BJ (cell line): ENCODE measurements at regions not wholly inside any gene's neighbourhood (a gene's known extent, or its start where the extent isn't known, plus 50 kb on each side); places are given as distances from the start of the nearest gene placed in this dataset.

Experiments used
- CTCF ChIA-PET: fragments of 350-600 bp; formaldehyde crosslinking; extraction: SDS; loops from one replicate; lab custom pipeline; 2021; ENCODE audit warnings: antibody characterized with exemption, inconsistent platforms; lab: Yijun Ruan, JAX
- POLR2A ChIA-PET: fragments of 300-600 bp; sonication (Branson Sonifier 250); formaldehyde crosslinking; extraction: SDS; loops from one replicate; lab custom pipeline; 2021; ENCODE audit warnings: antibody characterized with exemption; lab: Charles Lee
- DNase-seq: peaks from one replicate; pipeline ENCODE4 v3.0.0-alpha.2; 2011; ENCODE audit warnings: low read depth
- H3K27me3 ChIP-seq: 2 replicates; pipeline ENCODE4 v1.6.0; 2011; ENCODE audit warnings: low read length; ENCODE audit not compliant: control insufficient read depth, insufficient read depth
- H3K36me3 ChIP-seq: 2 replicates; pipeline ENCODE4 v1.5.1; 2011; ENCODE audit warnings: low read length; ENCODE audit not compliant: control insufficient read depth, insufficient read depth
- H3K4me3 ChIP-seq: 2 replicates; pipeline ENCODE4 v1.5.1; 2011; ENCODE audit warnings: low read depth, mild to moderate bottlenecking, control low read depth, low read length
- TF ChIP-seq, protein P1 (sequence below): IDR thresholded peaks from 2 replicates; pipeline ENCODE4 v1.5.1; 2011; ENCODE audit warnings: low read depth, mild to moderate bottlenecking, control low read depth, inconsistent platforms, low read length, moderate library complexity; ENCODE audit not compliant: insufficient read depth

DNA sequence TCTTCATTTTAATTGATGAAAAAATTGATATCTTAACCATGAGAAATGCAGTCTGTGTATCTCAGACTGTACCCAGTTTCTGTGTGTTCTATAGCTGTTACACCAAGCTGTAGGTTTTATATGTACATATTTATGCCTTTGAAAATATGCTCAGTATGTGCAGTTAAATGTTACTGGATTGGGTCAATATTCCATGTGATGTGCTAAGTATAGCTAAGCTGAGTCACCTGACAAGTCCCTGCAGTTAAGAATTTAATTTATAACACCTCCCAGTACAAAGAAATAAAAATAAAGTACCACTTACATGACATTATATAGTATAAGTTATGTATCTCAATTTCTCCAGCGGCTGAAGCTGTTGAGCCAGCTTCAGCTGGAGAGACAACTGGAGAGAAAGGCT, 984.0 kb downstream of the GALC start:
- H3K27me3 ChIP-seq = no peaks in the 10 kb centered on the region
- H3K36me3 ChIP-seq = no peaks in the 10 kb centered on the region
- TF ChIP-seq, protein P1, sequence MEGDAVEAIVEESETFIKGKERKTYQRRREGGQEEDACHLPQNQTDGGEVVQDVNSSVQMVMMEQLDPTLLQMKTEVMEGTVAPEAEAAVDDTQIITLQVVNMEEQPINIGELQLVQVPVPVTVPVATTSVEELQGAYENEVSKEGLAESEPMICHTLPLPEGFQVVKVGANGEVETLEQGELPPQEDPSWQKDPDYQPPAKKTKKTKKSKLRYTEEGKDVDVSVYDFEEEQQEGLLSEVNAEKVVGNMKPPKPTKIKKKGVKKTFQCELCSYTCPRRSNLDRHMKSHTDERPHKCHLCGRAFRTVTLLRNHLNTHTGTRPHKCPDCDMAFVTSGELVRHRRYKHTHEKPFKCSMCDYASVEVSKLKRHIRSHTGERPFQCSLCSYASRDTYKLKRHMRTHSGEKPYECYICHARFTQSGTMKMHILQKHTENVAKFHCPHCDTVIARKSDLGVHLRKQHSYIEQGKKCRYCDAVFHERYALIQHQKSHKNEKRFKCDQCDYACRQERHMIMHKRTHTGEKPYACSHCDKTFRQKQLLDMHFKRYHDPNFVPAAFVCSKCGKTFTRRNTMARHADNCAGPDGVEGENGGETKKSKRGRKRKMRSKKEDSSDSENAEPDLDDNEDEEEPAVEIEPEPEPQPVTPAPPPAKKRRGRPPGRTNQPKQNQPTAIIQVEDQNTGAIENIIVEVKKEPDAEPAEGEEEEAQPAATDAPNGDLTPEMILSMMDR = no peak
- ChIA-PET POLR2A (no interaction called here), CTCF (no interaction called here)
- H3K4me3 ChIP-seq = no peak overlapping the region
- DNase-seq = no peak

GRCh38 chr14:87005280-87005679, 987.7 kb downstream of the GALC start:
- DNase-seq = no peak
- Histone ChIP-seq H3K4me3 (no peak overlapping the region), H3K27me3 (no peaks in the 10 kb centered on the region), H3K36me3 (no peaks in the 10 kb centered on the region)
- ChIA-PET CTCF (no interaction called here), POLR2A (no interaction called here)
- TF ChIP-seq, protein P1 = no peak

- H3K27me3 ChIP-seq = no peaks in the 10 kb centered on the region
- ChIA-PET CTCF (interaction anchor here (1.4 to 1.9 kb wide), 2 partner anchors 9 to 48 kb away, joined by 3 to 5 read pairs; no protein-coding TSS in a partner anchor), POLR2A (no interaction called here)
- H3K36me3 ChIP-seq = no peaks in the 10 kb centered on the region
- TF ChIP-seq, protein P1 = peak; percentile 34
- no peak for DNase-seq
- H3K4me3 ChIP-seq = no peak overlapping the region
Observed at GRCh38 chr14:87002776-87003175, 990.2 kb downstream of the GALC start.

DNA sequence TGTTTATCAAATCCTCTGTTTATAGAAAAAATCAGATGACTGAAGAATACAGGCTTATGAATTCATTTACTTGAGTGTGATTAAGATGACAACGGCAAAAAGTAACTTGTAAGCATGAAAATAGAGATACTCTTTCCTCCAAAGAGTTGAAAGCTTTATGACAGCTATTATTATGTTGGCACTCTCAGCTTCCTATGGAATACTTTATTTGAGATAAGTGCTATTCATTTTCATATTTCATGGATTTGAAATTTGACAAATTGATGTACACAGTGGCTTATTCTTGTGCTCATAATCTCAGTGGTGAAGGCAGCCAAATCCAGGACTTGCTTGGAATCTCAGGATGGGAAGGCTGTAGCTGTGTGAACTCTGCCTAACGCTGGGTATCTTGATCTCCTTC, 991.6 kb downstream of the GALC start:
- ChIA-PET CTCF (interaction anchor here (0.6 to 1.5 kb wide), 4 partner anchors 18 to 211 kb away, joined by 3 to 6 read pairs (median 4); no protein-coding TSS in a partner anchor), POLR2A (no interaction called here)
- DNase-seq = no peak
- no peak overlapping the region for H3K4me3 ChIP-seq
- TF ChIP-seq, protein P1 = no peak
- no peaks in the 10 kb centered on the region for H3K36me3 ChIP-seq
- H3K27me3 ChIP-seq = no peaks in the 10 kb centered on the region

DNA sequence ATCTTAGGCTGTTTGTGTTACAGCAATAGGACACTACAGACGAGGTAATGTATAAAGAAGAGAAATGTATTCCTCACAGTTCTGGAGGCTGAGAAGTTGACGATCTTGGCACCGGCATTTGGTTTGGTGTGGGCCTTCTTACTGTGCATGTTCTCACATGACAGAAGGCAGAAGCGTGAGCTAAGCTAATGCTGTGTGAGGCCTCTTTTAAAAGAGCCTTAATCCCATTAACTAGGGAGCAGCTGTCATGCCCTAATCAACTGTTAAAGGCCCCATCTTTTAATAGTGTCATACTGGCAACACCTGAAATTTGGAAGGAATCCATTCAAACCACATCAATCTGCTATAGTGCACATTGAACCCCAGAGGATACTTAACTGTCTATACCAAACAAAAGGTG, 992.9 kb downstream of the GALC start:
- TF ChIP-seq, protein P1 = no peak
- DNase-seq = no peak
- H3K4me3 ChIP-seq = no peak overlapping the region
- H3K36me3 ChIP-seq = no peaks in the 10 kb centered on the region
- CTCF ChIA-PET = interaction anchor here (0.9 kb wide), 1 partner anchor 48 kb away, joined by 3 read pairs; no protein-coding TSS in a partner anchor
- POLR2A ChIA-PET = no interaction called here
- no peaks in the 10 kb centered on the region for H3K27me3 ChIP-seq
